Fibroblast of lung (primary cell): ENCODE measurements at regions not wholly inside any gene's neighbourhood (a gene's known extent, or its start where the extent isn't known, plus 50 kb on each side); places are given as distances from the start of the nearest gene placed in this dataset.

Experiments used
- EZH2 ChIP-seq: IDR thresholded peaks from 2 replicates; pipeline ENCODE4 v1.5.1; 2012; ENCODE audit warnings: low read length, control low read depth, mild to moderate bottlenecking; ENCODE audit errors: missing control alignments
- TF ChIP-seq, protein P1 (sequence below), 2 donors: IDR thresholded peaks in 1 of 2; conservative IDR thresholded peaks in 1 of 2; 1 replicate in 1 of 2; 2 replicates in 1 of 2; pipeline ENCODE4 v1.5.1; 2011 to 2012; ENCODE audit warnings: low read length in 2 of 2, control low read depth in 1 of 2, inconsistent platforms in 1 of 2, low read depth in 1 of 2, mild to moderate bottlenecking in 1 of 2

DNA sequence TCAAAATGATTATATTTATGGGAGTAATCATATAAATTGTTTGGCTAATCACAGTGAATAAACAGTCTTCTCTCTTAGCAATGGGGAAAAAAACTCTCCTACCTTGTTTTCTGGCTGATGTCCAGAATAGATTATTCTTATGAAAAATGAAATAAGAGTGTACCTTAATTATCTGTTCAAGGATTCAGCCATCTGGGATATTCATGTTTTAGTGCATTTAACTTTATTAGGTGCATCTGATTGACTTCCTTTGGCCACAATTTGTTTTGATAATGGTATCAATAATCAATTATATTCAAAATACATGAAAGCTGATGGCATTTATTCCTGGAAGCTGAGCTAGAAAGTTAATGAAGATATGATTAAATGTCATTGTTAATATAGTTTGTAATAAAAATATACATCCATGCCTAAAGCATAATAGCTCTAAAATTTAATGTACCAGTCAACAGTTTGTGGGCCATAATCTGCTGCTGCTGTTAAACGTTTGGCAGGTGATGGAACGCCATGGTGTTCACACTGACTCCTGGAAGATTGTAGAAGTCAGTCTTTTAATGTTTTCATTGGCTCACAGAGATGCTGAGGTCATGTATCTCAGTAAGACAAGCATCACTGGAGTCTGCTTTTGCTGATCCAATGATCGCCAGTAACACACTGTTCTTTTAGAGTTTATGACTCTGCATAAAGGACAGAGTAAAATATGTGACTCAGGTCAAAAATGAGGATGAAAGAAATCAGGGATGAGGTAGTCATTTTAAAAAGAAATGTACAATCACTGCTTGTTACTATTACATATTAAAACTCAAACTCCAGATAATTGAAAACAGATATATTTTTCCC is 105.8 kb downstream of the ISL1 start:
- no peak for TF ChIP-seq EZH2
- TF ChIP-seq, protein P1, sequence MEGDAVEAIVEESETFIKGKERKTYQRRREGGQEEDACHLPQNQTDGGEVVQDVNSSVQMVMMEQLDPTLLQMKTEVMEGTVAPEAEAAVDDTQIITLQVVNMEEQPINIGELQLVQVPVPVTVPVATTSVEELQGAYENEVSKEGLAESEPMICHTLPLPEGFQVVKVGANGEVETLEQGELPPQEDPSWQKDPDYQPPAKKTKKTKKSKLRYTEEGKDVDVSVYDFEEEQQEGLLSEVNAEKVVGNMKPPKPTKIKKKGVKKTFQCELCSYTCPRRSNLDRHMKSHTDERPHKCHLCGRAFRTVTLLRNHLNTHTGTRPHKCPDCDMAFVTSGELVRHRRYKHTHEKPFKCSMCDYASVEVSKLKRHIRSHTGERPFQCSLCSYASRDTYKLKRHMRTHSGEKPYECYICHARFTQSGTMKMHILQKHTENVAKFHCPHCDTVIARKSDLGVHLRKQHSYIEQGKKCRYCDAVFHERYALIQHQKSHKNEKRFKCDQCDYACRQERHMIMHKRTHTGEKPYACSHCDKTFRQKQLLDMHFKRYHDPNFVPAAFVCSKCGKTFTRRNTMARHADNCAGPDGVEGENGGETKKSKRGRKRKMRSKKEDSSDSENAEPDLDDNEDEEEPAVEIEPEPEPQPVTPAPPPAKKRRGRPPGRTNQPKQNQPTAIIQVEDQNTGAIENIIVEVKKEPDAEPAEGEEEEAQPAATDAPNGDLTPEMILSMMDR (conservative IDR thresholded peaks at IDR 0.05 in 1 of 2, IDR thresholded peaks at IDR 0.05 in 1 of 2; ENCODE audit: low read depth in 1 of 2, low read length in 2 of 2) = no peak
